Thyroid gland (tissue), 4 donors: ENCODE measurements at regions not wholly inside any gene's neighbourhood (a gene's known extent, or its start where the extent isn't known, plus 50 kb on each side); places are given as distances from the start of the nearest gene placed in this dataset.

Experiments used
- CTCF ChIP-seq, 6 experiments: fragments of 200-600 bp in 3 of 6; fragments of 450-650 bp in 3 of 6; sonication (generic) in 3 of 6; IDR thresholded peaks; one replicate each; pipeline ENCODE4 v1.5.1; 2016 to 2019; ENCODE audit warnings: antibody characterized with exemption in 6 of 6, mild to moderate bottlenecking in 2 of 6, inconsistent platforms in 1 of 6, moderate library complexity in 1 of 6
- POLR2A ChIP-seq, 2 donors: fragments of 450-650 bp; IDR thresholded peaks; one replicate each; pipeline ENCODE4 v1.6.1; 2017; ENCODE audit warnings: antibody characterized with exemption in 2 of 2, mild to moderate bottlenecking in 2 of 2, moderate library complexity in 1 of 2

- no peak for TF ChIP-seq CTCF (IDR thresholded peaks at IDR 0.05)
- no peak for TF ChIP-seq POLR2A (IDR thresholded peaks at IDR 0.05)
These were observed 170.1 kb upstream of the S1PR3 start for GRCh38 chr9:88821033-88821745.
